Colon (tissue), 2 donors: ENCODE measurements at regions not wholly inside any gene's neighbourhood (a gene's known extent, or its start where the extent isn't known, plus 50 kb on each side); places are given as distances from the start of the nearest gene placed in this dataset.

ENCODE experiments used
- FAIRE-seq: peaks from 2 replicates; lab custom pipeline; 2012; peaks lifted over from hg19 to GRCh38; lab: Jason Lieb, UNC
- donor health status: control.
- donor health status: control.

- FAIRE-seq = no peak
These were observed 103.3 kb upstream of the ZFHX3 start for GRCh38 chr16:73151225-73151624.

- FAIRE-seq = no peak
These were observed 102.9 kb upstream of the ZFHX3 start for GRCh38 chr16:73150786-73151185.

- no peak for FAIRE-seq
These were observed 101.4 kb upstream of the ZFHX3 start for GRCh38 chr16:73149334-73149733.

GRCh38 chr16:73147958-73148357 is 100.0 kb upstream of the ZFHX3 start:
- FAIRE-seq = no peak

GRCh38 chr16:73145166-73145880 is 97.4 kb upstream of the ZFHX3 start:
- no peak for FAIRE-seq

GRCh38 chr16:73143576-73144422 is 95.9 kb upstream of the ZFHX3 start:
- FAIRE-seq = no peak

GRCh38 chr16:73143002-73143401 is 95.1 kb upstream of the ZFHX3 start:
- FAIRE-seq = no peak

GRCh38 chr16:73142053-73142854 is 94.3 kb upstream of the ZFHX3 start:
- FAIRE-seq = no peak

GRCh38 chr16:73140929-73141328 is 93.0 kb upstream of the ZFHX3 start:
- no peak for FAIRE-seq

GRCh38 chr16:73131156-73131862 is 83.4 kb upstream of the ZFHX3 start:
- no peak for FAIRE-seq

- no peak for FAIRE-seq
These were observed 81.5 kb upstream of the ZFHX3 start for GRCh38 chr16:73129455-73129854.

GRCh38 chr16:73126525-73126853 is 78.6 kb upstream of the ZFHX3 start:
- no peak for FAIRE-seq

GRCh38 chr16:73125850-73126524 is 78.1 kb upstream of the ZFHX3 start:
- FAIRE-seq = no peak

GRCh38 chr16:73124665-73125375 is 76.9 kb upstream of the ZFHX3 start:
- FAIRE-seq = no peak

- FAIRE-seq = no peak
These were observed 76.2 kb upstream of the ZFHX3 start for GRCh38 chr16:73124097-73124652.

GRCh38 chr16:73122604-73123391 is 74.9 kb upstream of the ZFHX3 start:
- no peak for FAIRE-seq

- no peak for FAIRE-seq
These were observed 68.6 kb upstream of the ZFHX3 start for GRCh38 chr16:73116576-73116975.

- FAIRE-seq = no peak
These were observed 65.4 kb upstream of the ZFHX3 start for GRCh38 chr16:73113336-73113735.

GRCh38 chr16:73108195-73108963 is 60.5 kb upstream of the ZFHX3 start:
- no peak for FAIRE-seq
